CD14-positive monocyte (primary cell): ENCODE measurements at regions not wholly inside any gene's neighbourhood (a gene's known extent, or its start where the extent isn't known, plus 50 kb on each side); places are given as distances from the start of the nearest gene placed in this dataset.
"Not testable (repeated sequence)": the region's sequence is repeated elsewhere in the genome, so short reads cannot be mapped to it uniquely, and the experiment has no call there.

Experiments used
- DNase-seq, 3 donors: peaks; one replicate each; pipeline ENCODE4 v3.0.0-alpha.2; 2011 to 2022
- H2AFZ ChIP-seq: 2 replicates; pipeline ENCODE4 v1.6.0; 2012; ENCODE audit warnings: mild to moderate bottlenecking, low read depth, low read length, inconsistent platforms; ENCODE audit not compliant: insufficient read depth, poor library complexity, severe bottlenecking
- H3K27ac ChIP-seq, 2 donors: 1 replicate in 1 of 2; 2 replicates in 1 of 2; pipeline ENCODE4 v1.5.1; 2012 to 2013; ENCODE audit warnings: low read length in 2 of 2, control low read depth in 1 of 2, inconsistent platforms in 1 of 2, low read depth in 1 of 2, mild to moderate bottlenecking in 1 of 2
- H3K27me3 ChIP-seq, 2 donors: one replicate each; pipeline versions ENCODE4 v1.6.0 to v1.6.1; 2011 to 2013; ENCODE audit warnings: low read length in 2 of 2; ENCODE audit not compliant: control insufficient read depth in 2 of 2, insufficient read depth in 2 of 2
- H3K36me3 ChIP-seq, 2 donors: replicated peaks in 1 of 2; 1 replicate in 1 of 2; 2 replicates in 1 of 2; pipeline versions ENCODE4 v1.5.1 to v1.6.1; 2012 to 2013; ENCODE audit warnings: low read length in 2 of 2, control low read depth in 1 of 2, inconsistent platforms in 1 of 2, mild to moderate bottlenecking in 1 of 2; ENCODE audit not compliant: insufficient read depth in 2 of 2, control insufficient read depth in 1 of 2
- H3K4me1 ChIP-seq, 2 donors: 1 replicate in 1 of 2; 2 replicates in 1 of 2; pipeline versions ENCODE4 v1.5.1 to v1.6.1; 2012 to 2013; ENCODE audit warnings: low read length in 2 of 2, control low read depth in 1 of 2, inconsistent platforms in 1 of 2, mild to moderate bottlenecking in 1 of 2, moderate library complexity in 1 of 2; ENCODE audit not compliant: insufficient read depth in 2 of 2, control insufficient read depth in 1 of 2
- H3K4me2 ChIP-seq: replicated peaks from 2 replicates; pipeline ENCODE3; 2012; ENCODE audit warnings: low read length, moderate library complexity, mild to moderate bottlenecking; ENCODE audit not compliant: poor library complexity, severe bottlenecking; ENCODE audit errors: extremely low read depth
- H3K4me3 ChIP-seq, 3 experiments: fragments of 200-600 bp in 1 of 3; sonication (generic) in 1 of 3; replicated peaks in 1 of 3; 1 replicate in 2 of 3; 2 replicates in 1 of 3; pipeline ENCODE4 v1.5.1; 2011 to 2013; ENCODE audit warnings: low read length in 3 of 3, mild to moderate bottlenecking in 3 of 3, control low read depth in 2 of 3, low read depth in 2 of 3, inconsistent platforms in 1 of 3, moderate library complexity in 1 of 3
- H3K79me2 ChIP-seq: 2 replicates; pipeline ENCODE4 v1.6.0; 2012; ENCODE audit warnings: mild to moderate bottlenecking, control low read depth, inconsistent platforms, low read length, moderate library complexity; ENCODE audit not compliant: insufficient read depth
- H3K9ac ChIP-seq: 2 replicates; pipeline ENCODE4 v1.6.0; 2017; ENCODE audit warnings: low read length, mild to moderate bottlenecking; ENCODE audit not compliant: insufficient read depth, poor library complexity, severe bottlenecking
- H3K9me3 ChIP-seq, 2 donors: replicated peaks in 1 of 2; 1 replicate in 1 of 2; 2 replicates in 1 of 2; pipeline versions ENCODE4 v1.5.1 to v1.6.1; 2012 to 2013; ENCODE audit warnings: low read length in 2 of 2, control low read depth in 1 of 2; ENCODE audit not compliant: control insufficient read depth in 1 of 2, insufficient read depth in 1 of 2
- H4K20me1 ChIP-seq: 2 replicates; pipeline ENCODE4 v1.6.0; 2012; ENCODE audit warnings: mild to moderate bottlenecking, low read length, control low read depth, moderate library complexity; ENCODE audit not compliant: insufficient read depth
- H3K27ac Mint-ChIP-seq, 7 donors: one replicate each; pipeline ENCODE4 v1.8.0; 2020; ENCODE audit warnings: mild to moderate bottlenecking in 7 of 7, mixed read lengths in 7 of 7, moderate library complexity in 6 of 7, inconsistent platforms in 2 of 7
- H3K27me3 Mint-ChIP-seq, 3 donors: one replicate each; pipeline ENCODE4 v1.8.0; 2021 to 2022; ENCODE audit warnings: low read depth in 3 of 3, mild to moderate bottlenecking in 3 of 3, mixed read lengths in 3 of 3, moderate library complexity in 3 of 3, inconsistent platforms in 1 of 3
- H3K36me3 Mint-ChIP-seq, 2 donors: one replicate each; pipeline ENCODE4 v1.8.0; 2020; ENCODE audit warnings: mixed read lengths in 2 of 2, inconsistent platforms in 1 of 2, mild to moderate bottlenecking in 1 of 2
- H3K4me1 Mint-ChIP-seq: one replicate; pipeline ENCODE4 v1.8.0; 2020; ENCODE audit warnings: mild to moderate bottlenecking, mixed read lengths
- H3K4me3 Mint-ChIP-seq, 2 donors: one replicate each; pipeline ENCODE4 v1.8.0; 2020; ENCODE audit warnings: mild to moderate bottlenecking in 2 of 2, mixed read lengths in 2 of 2, moderate library complexity in 1 of 2
- H3K9me3 Mint-ChIP-seq, 7 donors: one replicate each; pipeline ENCODE4 v1.8.0; 2020 to 2022; ENCODE audit warnings: mixed read lengths in 7 of 7, mild to moderate bottlenecking in 6 of 7, moderate library complexity in 6 of 7, inconsistent platforms in 2 of 7
- CTCF ChIP-seq: fragments of 200-600 bp; IDR thresholded peaks from one replicate; pipeline ENCODE4 v1.8.0; 2022; ENCODE audit warnings: antibody characterized with exemption, mild to moderate bottlenecking
- WGBS: methylation state at CpG from one replicate; pipeline ENCODE4 v1.1.5; 2013; ENCODE audit warnings: missing lambda C conversion rate; ENCODE audit not compliant: insufficient coverage; 5-methylcytosine and 5-hydroxymethylcytosine counted together
- intact Hi-C, 2 donors: fragments of 100-400 bp; cut with micrococcal nuclease; formaldehyde crosslinking; loops; one replicate each; pipeline versions ENCODE4 v1.15.0 to v1.15.1; 2023

- Histone ChIP-seq H4K20me1 (no peaks in the 10 kb centered on the region), H3K9ac (no peak overlapping the region), H3K4me1 (no peaks in the 10 kb centered on the region), H3K36me3 (no peaks in the 10 kb centered on the region), H3K4me2 (no peak overlapping the region), H2AFZ (no peak overlapping the region), H3K27me3 (no peaks in the 10 kb centered on the region), H3K4me3 (no peak overlapping the region), H3K79me2 (no peaks in the 10 kb centered on the region), H3K27ac (no peak overlapping the region), H3K9me3 (no peaks in the 10 kb centered on the region)
- intact Hi-C loops: no loop called here
- TF ChIP-seq CTCF: no peak
- Mint-ChIP-seq H3K36me3 (no peaks in the 10 kb centered on the region), H3K9me3 (peaks cover 0 to 9% (median 6%) of the 10 kb centered on the region in 7 donors), H3K27ac (no peak overlapping the region), H3K4me3 (no peak overlapping the region), H3K4me1 (no peaks in the 10 kb centered on the region), H3K27me3 (peaks cover 0 to 1% (median 1%) of the 10 kb centered on the region in 3 donors)
- DNase-seq: no peak
Observed at GRCh38 chr9:87026204-87026603, 78.9 kb upstream of the GAS1 start.

DNA sequence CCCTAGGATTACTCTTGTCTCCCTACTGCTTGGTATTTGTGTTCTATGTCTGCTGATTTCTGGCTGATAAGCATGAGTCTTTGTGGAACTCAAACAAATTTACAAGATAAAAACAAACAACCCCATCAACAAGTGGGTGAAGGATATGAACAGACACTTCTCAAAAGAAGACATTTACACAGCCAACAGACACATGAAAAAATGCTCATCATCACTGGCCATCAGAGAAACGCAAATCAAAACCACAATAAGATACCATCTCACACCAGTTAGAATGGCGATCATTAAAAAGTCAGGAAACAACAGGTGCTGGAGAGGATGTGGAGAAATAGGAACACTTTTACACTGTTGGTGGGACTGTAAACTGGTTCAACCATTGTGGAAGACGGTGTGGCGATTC is 81.5 kb upstream of the GAS1 start:
- H3K79me2 ChIP-seq, H2AFZ ChIP-seq, H3K36me3 ChIP-seq, H3K9me3 Mint-ChIP-seq, H3K4me2 ChIP-seq, DNase-seq, H3K27ac Mint-ChIP-seq, H4K20me1 ChIP-seq, H3K9ac ChIP-seq, H3K27me3 Mint-ChIP-seq, H3K27me3 ChIP-seq, H3K4me3 ChIP-seq, H3K36me3 Mint-ChIP-seq, H3K9me3 ChIP-seq, H3K27ac ChIP-seq, H3K4me1 ChIP-seq, H3K4me3 Mint-ChIP-seq, intact Hi-C loops, H3K4me1 Mint-ChIP-seq: not testable (repeated sequence)
- no CpG with 5 or more reads among the region's 4 CpGs for WGBS
